ENCODE measurements at regions not wholly inside any gene's neighbourhood (a gene's known extent, or its start where the extent isn't known, plus 50 kb on each side); places are given as distances from the start of the nearest gene placed in this dataset.
"Not testable (repeated sequence)": the region's sequence is repeated elsewhere in the genome, so short reads cannot be mapped to it uniquely, and the experiment has no call there.

- Mint-ChIP-seq H3K4me1 (ENCODE audit: low read depth) (peaks cover 25% of the 10 kb centered on the region), H3K27me3 (peaks cover 15% of the 10 kb centered on the region), H3K9me3 (no peaks in the 10 kb centered on the region), H3K36me3 (ENCODE audit: low read depth) (no peaks in the 10 kb centered on the region), H3K27ac (no peak overlapping the region), H3K4me3 (no peak overlapping the region)
Observed at GRCh38 chr6:137286916-137287315, 67.7 kb upstream of the IFNGR1 start.

- H3K27me3 Mint-ChIP-seq, result peaks cover 15% of the 10 kb centered on the region
- H3K9me3 Mint-ChIP-seq, result no peaks in the 10 kb centered on the region
- peaks cover 23% of the 10 kb centered on the region for H3K4me1 Mint-ChIP-seq (ENCODE audit: low read depth)
- H3K36me3 Mint-ChIP-seq (ENCODE audit: low read depth), result no peaks in the 10 kb centered on the region
- no peak overlapping the region for H3K4me3 Mint-ChIP-seq
- no peak overlapping the region for H3K27ac Mint-ChIP-seq
Observed at GRCh38 chr6:137286368-137286767, 67.2 kb upstream of the IFNGR1 start.

GRCh38 chr6:137284811-137285110 lies 65.6 kb upstream of the IFNGR1 start:
- H3K27me3 Mint-ChIP-seq, result peaks cover 11% of the 10 kb centered on the region
- no peak overlapping the region for H3K27ac Mint-ChIP-seq

GRCh38 chr6:137283940-137284810 lies 65.0 kb upstream of the IFNGR1 start:
- peaks cover 18% of the 10 kb centered on the region for H3K4me1 Mint-ChIP-seq (ENCODE audit: low read depth)
- no peaks in the 10 kb centered on the region for H3K36me3 Mint-ChIP-seq (ENCODE audit: low read depth)
- H3K9me3 Mint-ChIP-seq, result no peaks in the 10 kb centered on the region
- H3K27ac Mint-ChIP-seq, result no peak overlapping the region
- H3K27me3 Mint-ChIP-seq, result peaks cover 11% of the 10 kb centered on the region
- no peak overlapping the region for H3K4me3 Mint-ChIP-seq

More at GRCh38 chr6:137284811-137285110, 65.6 kb upstream of the IFNGR1 start:
- Mint-ChIP-seq H3K4me1 (ENCODE audit: low read depth) (peaks cover 18% of the 10 kb centered on the region), H3K9me3 (no peaks in the 10 kb centered on the region), H3K36me3 (ENCODE audit: low read depth) (no peaks in the 10 kb centered on the region), H3K4me3 (no peak overlapping the region)

GRCh38 chr6:137283080-137283479 lies 63.9 kb upstream of the IFNGR1 start:
- no peaks in the 10 kb centered on the region for H3K36me3 Mint-ChIP-seq (ENCODE audit: low read depth)
- peaks cover 18% of the 10 kb centered on the region for H3K4me1 Mint-ChIP-seq (ENCODE audit: low read depth)
- no peak overlapping the region for H3K27ac Mint-ChIP-seq
- H3K9me3 Mint-ChIP-seq, result no peaks in the 10 kb centered on the region
- H3K4me3 Mint-ChIP-seq, result no peak overlapping the region
- peaks cover 11% of the 10 kb centered on the region for H3K27me3 Mint-ChIP-seq

- Mint-ChIP-seq H3K4me1 (ENCODE audit: low read depth) (peaks cover 18% of the 10 kb centered on the region), H3K27ac (no peak overlapping the region), H3K27me3 (peaks cover 11% of the 10 kb centered on the region), H3K4me3 (no peak overlapping the region), H3K36me3 (ENCODE audit: low read depth) (no peaks in the 10 kb centered on the region), H3K9me3 (no peaks in the 10 kb centered on the region)
Observed at GRCh38 chr6:137282254-137282653, 63.1 kb upstream of the IFNGR1 start.

- H3K27ac Mint-ChIP-seq; H3K9me3 Mint-ChIP-seq; H3K36me3 Mint-ChIP-seq (ENCODE audit: low read depth); H3K4me3 Mint-ChIP-seq: not testable (repeated sequence)
- H3K4me1 Mint-ChIP-seq (ENCODE audit: low read depth), result peaks cover 15% of the 10 kb centered on the region
- peaks cover 11% of the 10 kb centered on the region for H3K27me3 Mint-ChIP-seq
Observed at GRCh38 chr6:137279279-137279678, 60.1 kb upstream of the IFNGR1 start.

GRCh38 chr6:137277971-137278637 lies 58.9 kb upstream of the IFNGR1 start:
- no peak overlapping the region for H3K27ac Mint-ChIP-seq
- no peaks in the 10 kb centered on the region for H3K36me3 Mint-ChIP-seq (ENCODE audit: low read depth)
- no peak overlapping the region for H3K4me3 Mint-ChIP-seq
- peaks cover 8% of the 10 kb centered on the region for H3K27me3 Mint-ChIP-seq
- peaks cover 7% of the 10 kb centered on the region for H3K4me1 Mint-ChIP-seq (ENCODE audit: low read depth)
- H3K9me3 Mint-ChIP-seq, result no peaks in the 10 kb centered on the region

- no peak overlapping the region for H3K27ac Mint-ChIP-seq
- H3K4me3 Mint-ChIP-seq, result no peak overlapping the region
- peaks cover 3% of the 10 kb centered on the region for H3K27me3 Mint-ChIP-seq
- H3K36me3 Mint-ChIP-seq (ENCODE audit: low read depth), result no peaks in the 10 kb centered on the region
- H3K4me1 Mint-ChIP-seq (ENCODE audit: low read depth), result peaks cover 10% of the 10 kb centered on the region
- H3K9me3 Mint-ChIP-seq, result no peaks in the 10 kb centered on the region
Observed at GRCh38 chr6:137272403-137272802, 53.2 kb upstream of the IFNGR1 start.

- no peak overlapping the region for H3K27ac Mint-ChIP-seq
- H3K4me1 Mint-ChIP-seq (ENCODE audit: low read depth), result peaks cover 10% of the 10 kb centered on the region
- H3K27me3 Mint-ChIP-seq, result peaks cover 7% of the 10 kb centered on the region
- H3K4me3 Mint-ChIP-seq, result no peak overlapping the region
- H3K36me3 Mint-ChIP-seq (ENCODE audit: low read depth), result no peaks in the 10 kb centered on the region
- no peaks in the 10 kb centered on the region for H3K9me3 Mint-ChIP-seq
Observed at GRCh38 chr6:137271245-137272183, 52.3 kb upstream of the IFNGR1 start.

GRCh38 chr6:137269803-137270202 lies 50.6 kb upstream of the IFNGR1 start:
- H3K9me3 Mint-ChIP-seq, result no peaks in the 10 kb centered on the region
- H3K4me1 Mint-ChIP-seq (ENCODE audit: low read depth), result peaks cover 10% of the 10 kb centered on the region
- H3K27me3 Mint-ChIP-seq, result peaks cover 16% of the 10 kb centered on the region
- H3K4me3 Mint-ChIP-seq, result no peak overlapping the region
- no peaks in the 10 kb centered on the region for H3K36me3 Mint-ChIP-seq (ENCODE audit: low read depth)
- no peak overlapping the region for H3K27ac Mint-ChIP-seq

GRCh38 chr6:137269347-137269746 lies 50.2 kb upstream of the IFNGR1 start:
- Mint-ChIP-seq H3K9me3 (no peaks in the 10 kb centered on the region), H3K27ac (no peak overlapping the region), H3K4me3 (no peak overlapping the region), H3K36me3 (ENCODE audit: low read depth) (no peaks in the 10 kb centered on the region), H3K27me3 (peaks cover 16% of the 10 kb centered on the region), H3K4me1 (ENCODE audit: low read depth) (peaks cover 10% of the 10 kb centered on the region)
